Right forelimb (tissue), 1 donor: ENCODE measurements at regions not wholly inside any gene's neighbourhood (a gene's known extent, or its start where the extent isn't known, plus 50 kb on each side); places are given as distances from the start of the nearest gene placed in this dataset.

Experiments used
- DNase-seq: peaks from one replicate; pipeline ENCODE4 v3.0.0-alpha.2; 2018

DNA sequence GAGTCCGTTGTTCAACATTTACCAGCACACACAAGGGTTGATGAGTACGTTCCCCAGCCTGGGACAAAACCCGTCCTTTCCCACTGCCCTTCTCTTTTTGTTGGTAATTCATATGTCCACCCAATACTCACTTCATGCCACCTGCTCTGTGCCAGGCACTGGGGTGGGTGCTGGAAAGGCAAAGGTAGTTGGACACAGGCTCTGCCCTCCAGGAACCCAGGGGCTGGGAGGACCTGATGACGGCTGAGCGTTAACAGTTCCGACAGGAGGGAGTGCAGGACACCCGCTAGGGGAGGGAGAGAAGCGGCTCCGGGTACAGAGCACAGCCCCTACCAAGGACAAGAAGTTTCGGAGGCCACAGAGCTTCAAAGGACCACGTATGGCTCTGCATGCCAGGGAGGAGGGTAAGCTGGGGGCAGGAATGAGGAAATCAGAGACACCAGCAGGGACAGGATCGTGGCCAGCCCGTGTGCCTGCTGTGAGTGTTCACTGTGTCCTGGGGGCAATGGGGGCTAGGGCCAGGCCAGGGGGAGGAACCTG lies 134.1 kb upstream of the GPC1 start:
- no peak for DNase-seq

DNA sequence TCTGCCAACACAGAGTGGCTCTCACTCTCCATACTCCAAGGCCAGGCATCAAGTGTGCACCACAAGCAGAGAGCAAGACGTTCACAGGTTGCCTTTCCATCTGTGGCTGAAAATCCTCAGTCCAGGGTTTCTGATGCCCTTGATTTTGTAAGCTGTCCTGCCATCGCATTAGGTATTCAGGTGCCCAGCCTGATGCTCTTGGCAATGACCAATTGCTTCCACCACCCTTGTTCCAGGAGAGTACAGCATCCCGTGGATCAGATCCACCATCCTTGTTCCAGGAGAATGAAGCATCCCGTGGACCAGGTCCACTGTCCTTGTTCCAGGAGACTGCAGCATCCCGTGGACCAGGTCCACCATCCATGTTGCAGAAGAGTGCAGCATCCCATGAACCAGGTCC lies 133.4 kb upstream of the GPC1 start:
- no peak for DNase-seq

DNA sequence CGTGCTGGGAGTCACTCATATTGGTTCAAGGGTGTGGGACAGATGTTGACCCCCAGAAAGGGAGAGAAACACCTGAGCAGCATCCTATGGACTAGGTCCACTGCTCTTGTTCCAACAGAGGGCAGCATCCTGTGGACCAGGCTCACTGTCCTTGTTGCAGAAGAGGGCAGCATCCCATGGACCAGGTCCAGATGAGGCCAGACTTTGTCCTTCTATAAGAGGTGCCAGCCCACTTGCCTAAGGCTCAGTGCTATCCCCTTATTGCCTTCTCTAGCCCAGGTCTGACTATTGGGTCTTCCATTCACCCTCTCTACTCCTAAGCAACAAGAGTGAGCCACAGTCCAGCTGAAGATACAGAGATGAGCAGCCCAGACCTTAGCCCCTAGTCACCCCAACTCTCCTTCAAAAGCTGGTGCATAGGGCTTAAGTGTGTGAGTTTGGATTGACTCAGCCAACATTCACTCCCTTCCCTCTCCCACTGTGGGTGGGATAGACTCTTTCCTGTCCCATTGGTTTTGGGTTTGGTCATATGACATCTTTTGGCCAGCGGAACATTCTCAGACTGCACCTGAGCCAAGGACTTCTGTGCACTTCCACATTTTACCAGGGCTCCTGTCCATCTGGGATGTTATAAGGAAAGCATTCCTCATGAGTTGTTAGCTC lies 132.4 kb upstream of the GPC1 start:
- no peak for DNase-seq

DNA sequence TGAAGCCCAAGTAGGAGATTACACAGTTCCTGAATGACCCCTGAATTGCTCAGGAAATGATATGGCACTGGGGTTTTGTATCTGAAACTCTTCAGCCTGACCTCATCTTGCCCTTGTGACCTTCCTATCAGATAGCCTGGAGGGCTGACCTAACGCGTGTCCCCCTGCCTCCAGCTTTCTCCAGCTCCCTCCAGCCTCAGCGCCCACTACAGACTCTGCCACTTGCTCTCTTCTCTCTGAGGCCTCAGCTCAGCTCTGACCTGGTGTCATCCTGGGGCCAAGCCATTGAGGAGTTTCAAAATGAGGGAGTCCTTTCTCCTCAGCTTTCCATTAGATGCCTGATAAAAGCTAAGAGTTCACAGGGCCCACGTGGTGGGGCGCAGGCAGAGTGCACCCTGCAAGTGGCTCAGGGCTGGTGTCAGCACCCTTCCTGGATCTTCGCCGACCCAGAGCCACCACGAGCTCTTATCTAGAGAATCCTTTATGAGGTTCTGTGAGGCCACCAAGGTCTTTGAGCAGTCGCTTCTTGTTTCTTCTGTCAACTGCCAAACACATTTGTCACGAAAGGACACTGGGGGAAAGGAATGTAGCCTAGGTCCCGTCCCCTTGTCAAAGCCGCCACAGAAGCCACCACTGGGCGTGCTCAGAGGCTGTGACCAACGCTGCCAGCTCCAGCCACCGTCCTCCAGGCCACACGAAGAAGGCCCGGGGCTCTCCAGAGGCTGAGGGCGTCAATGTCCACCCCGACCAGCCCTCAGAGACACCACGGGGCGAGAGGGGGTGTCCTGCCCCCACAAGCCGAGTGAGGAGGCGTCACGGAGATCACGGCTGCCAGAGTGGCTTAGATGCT lies 131.3 kb upstream of the GPC1 start:
- no peak for DNase-seq

DNA sequence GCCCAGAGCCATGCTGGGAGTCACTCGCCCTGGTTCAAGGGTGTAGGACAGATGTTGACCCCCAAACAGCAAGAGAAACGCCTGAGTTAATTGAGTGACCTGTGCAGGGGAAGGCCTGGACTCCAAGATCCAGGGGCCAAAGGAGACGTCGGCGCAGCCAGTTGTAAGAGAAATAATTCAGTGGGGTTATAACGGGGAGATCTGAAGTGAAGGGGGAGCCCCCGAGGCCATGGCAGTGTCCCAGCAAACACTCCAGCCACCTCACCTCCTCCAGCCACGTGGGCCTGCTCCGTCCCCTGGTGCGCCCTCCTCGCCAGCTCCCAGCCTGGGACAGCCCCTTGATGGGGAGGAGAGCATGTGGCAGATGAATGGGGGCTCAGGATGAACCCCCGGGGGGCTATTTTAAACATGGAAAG lies 130.7 kb upstream of the GPC1 start:
- no peak for DNase-seq

DNA sequence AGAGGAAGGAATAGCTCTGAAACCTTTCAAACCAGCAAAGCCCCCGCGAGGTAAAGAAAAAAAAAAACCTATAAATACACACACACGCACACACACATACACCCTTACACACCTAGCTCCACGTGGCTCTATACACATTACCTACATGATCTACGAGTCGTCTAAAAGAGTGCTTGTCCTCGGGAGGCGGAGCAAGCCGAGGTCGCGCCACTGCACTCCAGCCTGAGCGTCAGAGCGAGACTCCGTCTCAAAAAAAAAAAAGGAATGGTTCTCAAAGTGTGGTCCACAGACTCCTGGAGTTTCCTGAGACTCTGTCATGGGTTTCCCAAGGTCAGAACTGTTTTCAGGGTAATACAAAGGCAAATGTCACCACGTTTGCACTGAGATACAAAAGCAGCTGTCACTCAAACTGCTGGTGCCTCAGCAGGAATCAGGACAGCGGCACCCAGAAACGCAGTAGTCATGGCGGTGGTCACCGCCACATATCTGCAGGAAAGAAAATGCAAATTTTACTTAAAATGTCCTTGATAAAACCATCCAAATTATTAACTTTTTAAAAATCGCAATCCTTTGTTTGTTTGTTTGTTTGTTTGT lies 130.0 kb upstream of the GPC1 start:
- no peak for DNase-seq

DNA sequence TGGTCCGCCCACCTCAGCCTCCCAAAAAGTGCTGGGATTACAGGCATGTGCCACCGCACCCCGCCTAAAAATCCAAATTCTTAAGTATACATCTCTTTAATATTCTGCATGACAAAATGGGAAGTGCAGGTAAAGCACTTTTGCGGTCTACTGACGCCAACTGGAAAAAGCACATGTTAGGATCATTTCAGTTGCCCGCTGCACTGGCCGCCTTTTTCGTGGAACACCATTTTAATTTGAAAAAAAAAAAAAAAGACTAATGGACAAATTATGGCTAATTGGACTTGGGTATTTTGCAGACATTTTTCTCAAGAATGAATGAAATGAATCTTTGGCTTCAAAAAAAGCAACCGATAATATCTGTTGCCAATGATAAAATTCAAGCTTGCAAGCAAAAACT lies 129.3 kb upstream of the GPC1 start:
- DNase-seq, result no peak

DNA sequence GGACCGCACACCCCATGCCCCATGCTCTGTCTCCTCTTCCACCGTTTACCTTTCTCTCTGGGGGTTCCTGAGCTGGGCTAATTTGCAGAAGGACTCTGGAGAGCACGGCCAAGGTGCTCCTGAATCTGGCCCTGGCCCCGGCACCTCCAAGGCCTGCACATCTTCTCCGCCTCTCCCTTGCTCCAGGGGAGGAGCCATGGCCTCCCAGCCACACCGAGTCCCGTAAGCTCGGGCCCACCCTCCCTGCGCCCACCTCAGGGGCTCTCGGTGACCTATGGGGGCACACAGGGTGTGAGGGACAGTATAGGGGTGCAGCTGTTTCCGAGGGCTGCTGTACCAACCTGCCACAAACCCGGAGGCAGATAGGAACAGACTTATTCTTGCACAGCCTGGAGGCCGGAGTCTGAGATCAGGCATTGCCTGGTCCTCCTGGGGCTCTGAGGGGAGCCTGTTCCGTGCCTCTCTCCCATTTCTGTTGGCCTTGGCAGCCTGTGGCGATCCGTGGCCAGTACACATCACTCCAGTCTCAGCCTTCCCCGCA lies 127.3 kb upstream of the GPC1 start:
- DNase-seq, result no peak

DNA sequence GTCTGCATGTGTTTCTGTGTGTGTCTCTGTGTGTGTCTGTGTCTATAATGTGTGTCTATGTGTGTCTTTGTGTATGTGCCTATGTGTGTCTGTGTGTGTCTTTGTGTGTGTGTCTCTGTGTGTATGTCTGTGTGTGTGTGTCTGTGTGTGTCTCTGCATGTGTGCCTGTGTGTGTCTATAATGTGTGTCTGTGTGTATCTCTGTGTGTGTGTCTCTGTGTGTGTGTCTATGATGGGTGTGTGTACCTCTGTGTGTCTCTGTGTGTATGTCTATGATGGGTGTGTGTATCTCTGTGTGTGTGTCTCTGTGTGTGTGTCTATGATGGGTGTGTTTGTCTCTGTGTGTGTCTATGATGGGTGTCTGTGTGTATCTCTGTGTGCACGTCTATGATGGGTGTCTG lies 126.2 kb upstream of the GPC1 start:
- no peak for DNase-seq

DNA sequence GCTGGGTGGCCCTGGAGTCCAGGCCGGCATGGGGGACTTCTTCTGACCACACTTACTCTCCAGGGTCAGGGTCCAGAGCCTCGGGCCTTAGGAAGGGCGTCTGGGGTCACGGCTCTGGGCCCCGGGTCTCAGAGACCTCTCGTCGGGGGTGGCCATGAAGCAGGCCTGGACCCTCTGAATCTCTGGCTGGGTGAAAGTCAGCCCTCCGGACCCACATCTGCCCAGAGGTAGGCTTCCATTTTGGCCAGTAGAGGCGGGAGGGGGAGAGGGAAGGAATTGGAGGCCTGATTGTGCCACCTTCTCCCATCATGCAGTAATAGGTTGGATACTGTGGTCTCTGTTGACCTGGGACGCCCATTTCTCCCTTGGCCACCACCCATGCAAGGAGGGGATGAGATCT lies 125.3 kb upstream of the GPC1 start:
- no peak for DNase-seq

DNA sequence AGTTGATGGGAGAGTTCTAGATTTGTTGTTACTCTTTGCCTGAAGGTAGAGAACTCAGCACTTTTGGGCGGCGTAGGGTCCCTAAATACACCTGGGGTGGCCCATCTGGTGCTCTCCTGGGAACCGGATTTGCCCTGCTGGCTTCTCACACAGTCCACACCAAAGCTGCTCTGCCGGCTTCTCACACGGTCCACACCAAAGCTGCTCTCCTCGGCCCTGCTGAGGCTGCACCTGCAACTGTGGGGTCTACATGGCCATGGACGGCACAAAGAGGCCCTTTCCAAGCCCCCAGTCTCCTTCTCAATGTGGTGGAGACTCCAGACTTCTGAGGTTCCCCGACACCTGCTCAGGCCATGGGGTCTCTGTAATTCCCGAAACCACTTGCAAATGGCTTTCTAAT lies 124.8 kb upstream of the GPC1 start:
- no peak for DNase-seq

DNA sequence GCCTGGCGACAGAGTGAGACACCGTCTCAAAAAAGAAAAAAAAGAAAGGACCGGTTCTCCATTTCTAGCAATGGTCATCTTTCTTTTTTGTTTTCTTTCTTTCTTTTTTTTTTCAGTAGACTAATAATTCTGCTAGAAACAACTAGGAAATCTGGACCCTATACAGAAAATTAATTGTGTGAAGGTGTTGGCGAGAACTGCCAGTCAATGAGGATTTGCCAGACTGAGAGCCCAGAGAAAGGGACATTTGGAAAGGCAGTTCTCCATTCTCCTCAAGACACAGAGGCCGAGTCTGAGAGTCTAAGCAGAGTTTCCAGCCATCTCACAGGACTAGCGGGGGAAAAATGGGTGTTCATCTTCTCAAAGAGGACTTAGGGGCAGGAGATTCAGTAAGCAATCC lies 123.6 kb upstream of the GPC1 start:
- no peak for DNase-seq

DNA sequence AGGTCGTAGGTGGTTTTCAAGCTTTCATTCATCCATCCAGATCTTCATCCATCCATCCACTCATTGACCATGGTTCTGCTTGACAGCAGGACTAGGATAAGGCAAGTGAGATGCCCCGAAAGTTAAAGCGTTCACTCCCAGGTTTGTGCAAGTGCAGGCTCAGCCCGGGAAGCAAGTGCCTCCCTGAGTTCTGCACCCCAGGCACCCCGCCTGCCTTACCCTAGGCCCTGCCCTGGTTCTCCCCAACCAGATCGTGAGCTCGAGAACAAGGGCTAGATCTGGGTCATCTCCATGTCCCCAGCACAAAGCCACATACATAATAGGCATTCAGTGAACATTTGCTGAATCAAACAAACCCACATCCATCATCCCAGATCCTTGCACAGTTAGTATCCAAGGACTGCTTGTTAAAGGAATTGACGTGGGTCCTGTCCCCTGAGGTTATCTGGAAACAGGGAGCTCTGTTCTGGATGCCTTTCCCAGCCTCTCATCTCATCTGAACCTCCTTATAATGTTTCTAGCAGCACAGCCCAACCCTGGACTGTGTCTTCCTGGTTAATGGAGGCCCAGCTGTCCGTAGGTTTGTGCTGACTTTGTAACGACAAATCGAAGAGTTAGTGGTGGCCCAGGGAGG lies 116.1 kb upstream of the GPC1 start:
- DNase-seq, result no peak

DNA sequence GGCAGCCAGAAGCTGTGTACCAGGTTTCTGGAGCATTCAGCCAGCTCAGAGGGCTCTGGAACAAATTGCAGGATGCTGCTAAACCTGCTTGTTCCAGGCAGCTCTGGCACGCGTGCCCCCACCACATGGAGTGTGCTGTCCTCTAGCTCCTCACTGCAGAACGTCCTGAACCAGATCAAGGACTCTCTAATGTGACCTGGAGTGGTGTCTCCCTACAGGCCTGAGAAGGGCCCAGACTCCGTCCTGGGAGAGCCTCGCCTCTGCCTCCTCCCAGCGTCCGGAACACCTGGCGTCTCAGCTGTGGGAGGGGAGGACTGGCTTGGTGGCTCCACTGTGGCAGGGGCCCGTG lies 115.6 kb upstream of the GPC1 start:
- no peak for DNase-seq

DNA sequence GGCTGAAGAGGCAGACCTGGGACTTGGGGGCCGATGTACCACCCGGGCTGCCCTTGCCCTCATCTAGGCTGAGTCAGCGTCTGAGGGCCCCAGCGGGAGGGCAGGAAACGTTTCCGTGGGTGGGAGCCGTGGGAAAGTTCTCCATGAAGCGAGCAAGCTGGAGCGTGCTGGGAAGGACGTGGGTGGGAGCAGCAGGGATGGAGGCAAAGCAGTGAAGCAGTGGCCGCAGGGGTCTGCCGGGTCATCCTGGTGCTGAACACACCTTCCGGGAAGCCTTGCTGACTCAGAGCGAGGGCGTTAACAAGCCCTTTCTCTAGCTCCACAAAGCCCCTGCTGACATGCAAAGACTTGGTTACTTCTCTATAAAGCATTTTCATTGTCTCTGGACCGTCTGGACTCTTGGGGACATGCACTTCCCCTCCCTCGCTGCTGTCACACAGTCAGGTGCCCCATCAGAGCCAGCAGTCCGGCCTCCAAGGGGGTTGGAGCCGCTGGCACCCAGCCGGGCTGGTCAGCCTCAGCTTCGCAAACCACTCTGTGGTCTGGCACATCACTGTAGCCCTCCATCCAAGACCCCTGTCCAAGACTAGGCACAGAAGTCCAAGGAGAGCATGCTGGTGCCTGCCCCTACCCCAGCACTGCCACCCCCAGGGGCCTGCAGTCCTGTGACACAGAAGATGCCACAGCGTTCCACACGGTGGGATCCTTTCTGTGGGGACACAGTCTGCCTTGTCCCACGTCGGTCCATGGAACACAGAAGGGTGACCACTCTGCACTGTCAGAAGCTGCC lies 115.1 kb upstream of the GPC1 start:
- no peak for DNase-seq

DNA sequence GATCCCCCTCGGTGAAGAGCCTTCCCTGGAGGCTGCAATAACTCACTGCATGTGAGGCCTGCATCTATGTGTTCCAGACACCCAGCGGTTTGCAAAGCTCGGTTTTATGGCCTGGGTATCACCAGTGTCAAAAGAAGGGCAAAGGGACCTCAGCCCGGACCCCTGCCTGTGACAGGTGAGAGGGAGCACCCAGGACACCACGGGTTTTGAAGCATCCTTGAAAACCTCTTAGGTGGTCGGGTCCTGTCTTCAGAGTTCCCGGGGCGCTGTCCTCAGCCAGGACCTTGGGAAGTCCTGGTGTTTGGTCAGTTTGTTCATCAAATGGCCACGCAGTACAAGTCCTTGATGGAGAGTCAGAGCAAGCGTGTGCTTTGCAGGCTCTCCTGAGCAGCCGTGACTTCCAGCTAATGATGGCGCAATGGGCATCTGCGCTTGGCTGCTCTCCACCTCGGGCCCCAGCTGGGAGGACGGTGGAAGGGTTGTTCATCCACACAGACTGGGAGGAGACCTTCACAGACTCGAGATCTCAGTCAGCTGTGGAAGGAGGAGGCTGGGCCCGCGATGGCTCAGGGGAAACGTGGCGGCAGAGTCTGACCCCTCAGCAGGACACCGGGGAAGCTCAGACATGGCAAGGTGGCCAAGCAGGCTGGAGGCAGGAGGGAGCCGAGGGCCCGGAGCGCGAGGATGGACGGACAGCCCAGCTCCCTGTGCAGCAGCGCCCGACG lies 113.1 kb upstream of the GPC1 start:
- no peak for DNase-seq

DNA sequence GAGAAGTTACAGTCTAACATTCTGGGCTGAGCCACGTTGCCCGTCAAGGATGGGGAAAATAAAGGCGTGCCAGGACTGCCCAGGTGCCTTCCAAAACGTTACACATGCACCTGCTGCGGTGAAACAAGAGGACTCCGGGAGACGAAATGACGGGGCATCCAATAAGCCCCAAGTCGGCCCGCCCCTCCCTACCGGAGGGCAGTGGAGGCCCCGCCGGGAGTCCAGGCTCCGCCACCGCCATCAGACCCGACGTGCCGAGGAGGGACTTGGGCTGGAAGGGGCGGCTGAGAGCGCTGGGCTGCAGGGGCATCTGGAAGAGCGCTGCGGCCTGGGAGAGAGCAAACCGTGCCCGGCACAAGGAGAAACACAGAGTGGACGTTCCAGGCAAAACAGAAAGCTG lies 112.5 kb upstream of the GPC1 start:
- DNase-seq, result no peak

DNA sequence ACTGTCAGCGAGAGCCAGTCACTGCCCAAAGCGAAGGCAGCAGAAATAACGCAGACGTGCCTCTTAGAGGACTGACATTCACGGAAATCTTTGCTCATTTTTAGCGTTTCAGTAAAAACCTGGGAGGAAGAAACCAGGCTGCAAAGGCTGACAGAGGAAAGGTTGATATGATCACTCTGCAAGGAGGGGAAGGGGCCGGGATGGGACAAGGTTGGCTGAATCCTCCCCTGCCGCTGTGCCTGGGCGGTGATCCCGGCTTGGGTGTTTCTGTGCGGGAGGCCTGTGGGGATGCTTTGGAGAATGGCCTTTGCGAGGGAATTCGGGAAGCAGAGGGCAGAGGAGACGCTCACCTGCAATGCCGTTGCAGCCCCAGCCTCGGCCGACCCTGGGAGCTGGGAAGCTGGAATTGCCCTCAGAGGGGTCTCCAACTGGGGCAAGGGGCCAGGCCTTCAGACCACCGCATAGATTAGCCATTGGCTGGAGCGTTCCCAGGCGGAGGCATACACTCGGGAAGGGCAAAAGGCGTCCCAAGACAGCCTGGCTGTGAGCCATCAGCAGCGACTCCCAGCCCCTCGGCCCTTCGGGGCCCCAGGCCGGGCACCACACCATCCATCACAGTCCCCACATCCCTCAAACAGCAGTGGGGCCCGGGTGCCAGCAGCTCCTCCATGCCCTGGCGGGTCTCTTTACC lies 111.7 kb upstream of the GPC1 start:
- DNase-seq, result no peak

DNA sequence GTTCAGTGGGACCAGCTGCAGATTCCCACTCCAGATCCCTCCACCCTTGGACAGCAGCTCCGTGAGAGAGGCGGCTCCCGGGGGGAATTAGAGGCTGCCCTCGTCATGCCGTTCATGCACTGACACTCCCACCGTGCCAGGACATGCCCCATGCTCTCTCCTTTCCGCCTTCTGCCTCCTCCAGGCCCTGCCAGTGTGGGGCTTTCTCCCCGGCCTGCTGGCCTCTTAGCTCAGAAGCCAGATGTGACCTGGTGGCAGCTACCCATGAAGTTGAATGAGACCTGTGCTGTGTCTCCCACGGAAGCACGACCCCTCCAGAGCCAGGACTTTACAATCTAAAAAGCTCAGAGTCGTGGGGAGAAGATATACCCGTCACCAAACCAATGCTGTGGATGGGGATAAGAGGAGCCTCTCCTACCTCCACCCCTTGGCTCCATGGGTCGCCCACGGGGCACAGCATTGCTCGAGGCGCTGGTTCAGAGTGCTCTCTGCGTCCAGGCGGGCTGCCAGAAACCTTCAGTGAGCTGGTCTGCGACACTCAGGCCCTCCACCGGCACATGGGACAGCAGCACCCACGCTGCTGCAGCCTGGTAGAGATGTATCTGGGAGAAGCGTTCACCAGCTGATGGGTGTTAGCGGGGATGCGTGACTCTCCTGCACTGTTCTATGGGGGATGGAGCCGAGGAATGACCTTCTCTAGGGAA lies 111.0 kb upstream of the GPC1 start:
- DNase-seq, result no peak
